Mesendoderm (in vitro differentiated cells): ENCODE measurements at regions not wholly inside any gene's neighbourhood (a gene's known extent, or its start where the extent isn't known, plus 50 kb on each side); places are given as distances from the start of the nearest gene placed in this dataset.

Experiments used
- DNase-seq: peaks from one replicate; pipeline ENCODE4 v3.0.0; 2013
- H2AK5ac ChIP-seq: 2 replicates; pipeline ENCODE4 v1.6.1; 2013; ENCODE audit warnings: low read length, inconsistent platforms
- H2BK120ac ChIP-seq: 2 replicates; pipeline ENCODE4 v1.6.1; 2013; ENCODE audit warnings: low read depth, mild to moderate bottlenecking, low read length, moderate library complexity, mixed read lengths
- H2BK15ac ChIP-seq: replicated peaks from 2 replicates; pipeline ENCODE4 v1.6.1; 2013; ENCODE audit warnings: low read depth, mild to moderate bottlenecking, moderate library complexity
- H2BK5ac ChIP-seq: 2 replicates; pipeline ENCODE4 v1.6.1; 2013; ENCODE audit warnings: low read length, inconsistent platforms
- H3K18ac ChIP-seq: 2 replicates; pipeline ENCODE4 v1.6.1; 2013; ENCODE audit warnings: mild to moderate bottlenecking, low read length, mixed read lengths
- H3K23ac ChIP-seq: one replicate; pipeline ENCODE4 v1.6.1; 2013; ENCODE audit warnings: low read length
- H3K27ac ChIP-seq: 2 replicates; pipeline ENCODE4 v1.5.1; 2013; ENCODE audit warnings: low read depth, mild to moderate bottlenecking, inconsistent platforms, low read length, moderate library complexity
- H3K27me3 ChIP-seq: 2 replicates; pipeline ENCODE4 v1.6.1; 2013; ENCODE audit warnings: low read length, control low read depth, mild to moderate bottlenecking, inconsistent platforms; ENCODE audit not compliant: insufficient read depth, poor library complexity
- H3K36me3 ChIP-seq: 2 replicates; pipeline ENCODE4 v1.6.1; 2013; ENCODE audit warnings: low read length, inconsistent platforms; ENCODE audit not compliant: control insufficient read depth, insufficient read depth
- H3K4ac ChIP-seq: one replicate; pipeline ENCODE4 v1.6.1; 2013; ENCODE audit warnings: low read depth, mild to moderate bottlenecking, low read length, moderate library complexity
- H3K4me1 ChIP-seq: 2 replicates; pipeline ENCODE4 v1.6.1; 2013; ENCODE audit warnings: low read depth, low read length, inconsistent platforms; ENCODE audit not compliant: control insufficient read depth
- H3K4me2 ChIP-seq: 2 replicates; pipeline ENCODE4 v1.6.1; 2013; ENCODE audit warnings: low read length
- H3K4me3 ChIP-seq: 2 replicates; pipeline ENCODE4 v1.5.1; 2013; ENCODE audit warnings: mild to moderate bottlenecking, low read length
- H3K56ac ChIP-seq: one replicate; pipeline ENCODE4 v1.6.1; 2013; ENCODE audit warnings: low read length
- H3K79me1 ChIP-seq: 2 replicates; pipeline ENCODE4 v1.6.1; 2013; ENCODE audit warnings: low read length, inconsistent platforms
- H3K79me2 ChIP-seq: 2 replicates; pipeline ENCODE4 v1.6.1; 2013; ENCODE audit warnings: mild to moderate bottlenecking, low read length; ENCODE audit not compliant: control insufficient read depth, insufficient read depth
- H3K9ac ChIP-seq: 2 replicates; pipeline ENCODE4 v1.6.1; 2013; ENCODE audit warnings: low read length, inconsistent platforms
- H4K5ac ChIP-seq: one replicate; pipeline ENCODE4 v1.6.1; 2013; ENCODE audit warnings: low read length
- H4K8ac ChIP-seq: one replicate; pipeline ENCODE4 v1.6.1; 2013; ENCODE audit warnings: low read depth, mild to moderate bottlenecking, control low read depth, low read length, moderate library complexity
- WGBS: extraction: QIAGEN DNeasy Blood & Tissue Kit; methylation state at CpG from one replicate; pipeline ENCODE4 v1.1.7; 2013; ENCODE audit warnings: low lambda C conversion rate, missing lambda C conversion rate; ENCODE audit not compliant: insufficient coverage; ENCODE audit errors: extremely low coverage; 5-methylcytosine and 5-hydroxymethylcytosine counted together

GRCh38 chr2:57550912-57551311 lies 495.7 kb upstream of the VRK2 start:
- Histone ChIP-seq H3K23ac (no peak overlapping the region), H4K8ac (no peak overlapping the region), H3K79me1 (no peaks in the 10 kb centered on the region), H3K4me1 (no peaks in the 10 kb centered on the region), H2AK5ac (no peak overlapping the region), H3K56ac (no peak overlapping the region), H3K4me3 (no peak overlapping the region), H3K27ac (no peak overlapping the region), H3K9ac (no peak overlapping the region), H3K4ac (no peak overlapping the region), H3K79me2 (no peaks in the 10 kb centered on the region), H4K5ac (no peak overlapping the region), H2BK5ac (no peak overlapping the region), H3K18ac (no peak overlapping the region), H3K4me2 (no peak overlapping the region), H3K27me3 (no peaks in the 10 kb centered on the region), H2BK15ac (no peak overlapping the region), H2BK120ac (no peak overlapping the region), H3K36me3 (no peaks in the 10 kb centered on the region)
- no peak for DNase-seq
- WGBS: no CpG with 5 or more reads among the region's 2 CpGs

- no peak overlapping the region for H2BK5ac ChIP-seq
- no peaks in the 10 kb centered on the region for H3K27me3 ChIP-seq
- H3K9ac ChIP-seq: no peak overlapping the region
- H3K18ac ChIP-seq: no peak overlapping the region
- no peak overlapping the region for H3K27ac ChIP-seq
- no peaks in the 10 kb centered on the region for H3K79me2 ChIP-seq
- DNase-seq: no peak
- H2BK15ac ChIP-seq: no peak overlapping the region
- no peak overlapping the region for H3K23ac ChIP-seq
- no peak overlapping the region for H4K8ac ChIP-seq
- no peaks in the 10 kb centered on the region for H3K36me3 ChIP-seq
- H4K5ac ChIP-seq: no peak overlapping the region
- no peak overlapping the region for H3K4me3 ChIP-seq
- H3K56ac ChIP-seq: no peak overlapping the region
- no peaks in the 10 kb centered on the region for H3K79me1 ChIP-seq
- H3K4me1 ChIP-seq: no peaks in the 10 kb centered on the region
- H3K4ac ChIP-seq: no peak overlapping the region
- no peak overlapping the region for H3K4me2 ChIP-seq
- no peak overlapping the region for H2AK5ac ChIP-seq
- H2BK120ac ChIP-seq: no peak overlapping the region
- no CpG with 5 or more reads among the region's 3 CpGs for WGBS
Observed at GRCh38 chr2:57552885-57553284, 493.7 kb upstream of the VRK2 start.

- no peak overlapping the region for H4K8ac ChIP-seq
- no peak overlapping the region for H4K5ac ChIP-seq
- no peak overlapping the region for H3K27ac ChIP-seq
- no peak for DNase-seq
- no peak overlapping the region for H3K4me3 ChIP-seq
- no peaks in the 10 kb centered on the region for H3K79me1 ChIP-seq
- no peak overlapping the region for H3K4ac ChIP-seq
- no peaks in the 10 kb centered on the region for H3K79me2 ChIP-seq
- no peaks in the 10 kb centered on the region for H3K27me3 ChIP-seq
- H3K9ac ChIP-seq: no peak overlapping the region
- no peaks in the 10 kb centered on the region for H3K36me3 ChIP-seq
- no peak overlapping the region for H2AK5ac ChIP-seq
- H2BK120ac ChIP-seq: no peak overlapping the region
- H3K4me1 ChIP-seq: no peaks in the 10 kb centered on the region
- no peak overlapping the region for H2BK5ac ChIP-seq
- no peak overlapping the region for H3K18ac ChIP-seq
- no peak overlapping the region for H3K56ac ChIP-seq
- H3K4me2 ChIP-seq: no peak overlapping the region
- H2BK15ac ChIP-seq: no peak overlapping the region
- H3K23ac ChIP-seq: no peak overlapping the region
Observed at GRCh38 chr2:57554348-57554747, 492.3 kb upstream of the VRK2 start.

GRCh38 chr2:57558312-57558711 lies 488.3 kb upstream of the VRK2 start:
- 100% methylated on average over 2 of the region's 5 CpGs for WGBS
- no peak for DNase-seq
- no peak overlapping the region for H4K8ac ChIP-seq
- no peak overlapping the region for H3K18ac ChIP-seq
- no peak overlapping the region for H3K4me3 ChIP-seq
- no peak overlapping the region for H3K4me2 ChIP-seq
- H3K9ac ChIP-seq: no peak overlapping the region
- H2BK15ac ChIP-seq: no peak overlapping the region
- H2BK120ac ChIP-seq: no peak overlapping the region
- H3K79me2 ChIP-seq: no peaks in the 10 kb centered on the region
- no peak overlapping the region for H2AK5ac ChIP-seq
- no peaks in the 10 kb centered on the region for H3K4me1 ChIP-seq
- no peaks in the 10 kb centered on the region for H3K27me3 ChIP-seq
- no peak overlapping the region for H3K23ac ChIP-seq
- H3K56ac ChIP-seq: no peak overlapping the region
- no peak overlapping the region for H3K4ac ChIP-seq
- H3K79me1 ChIP-seq: no peaks in the 10 kb centered on the region
- no peak overlapping the region for H2BK5ac ChIP-seq
- no peak overlapping the region for H4K5ac ChIP-seq
- H3K27ac ChIP-seq: no peak overlapping the region
- no peaks in the 10 kb centered on the region for H3K36me3 ChIP-seq

- H2BK5ac ChIP-seq: no peak overlapping the region
- H3K36me3 ChIP-seq: no peaks in the 10 kb centered on the region
- H3K79me2 ChIP-seq: no peaks in the 10 kb centered on the region
- no peak overlapping the region for H3K4me3 ChIP-seq
- H2AK5ac ChIP-seq: no peak overlapping the region
- no peak for DNase-seq
- no peak overlapping the region for H2BK15ac ChIP-seq
- H4K8ac ChIP-seq: no peak overlapping the region
- H3K4me1 ChIP-seq: no peaks in the 10 kb centered on the region
- no peak overlapping the region for H3K56ac ChIP-seq
- H3K27ac ChIP-seq: no peak overlapping the region
- no peaks in the 10 kb centered on the region for H3K79me1 ChIP-seq
- no peak overlapping the region for H4K5ac ChIP-seq
- WGBS: no CpG with 5 or more reads among the region's 1 CpG
- no peaks in the 10 kb centered on the region for H3K27me3 ChIP-seq
- H3K23ac ChIP-seq: no peak overlapping the region
- H3K4ac ChIP-seq: no peak overlapping the region
- no peak overlapping the region for H2BK120ac ChIP-seq
- no peak overlapping the region for H3K4me2 ChIP-seq
- H3K18ac ChIP-seq: no peak overlapping the region
- H3K9ac ChIP-seq: no peak overlapping the region
Observed at GRCh38 chr2:57562495-57562894, 484.1 kb upstream of the VRK2 start.

GRCh38 chr2:57563015-57563414 lies 483.6 kb upstream of the VRK2 start:
- H3K79me1 ChIP-seq: no peaks in the 10 kb centered on the region
- no peak overlapping the region for H2AK5ac ChIP-seq
- no peaks in the 10 kb centered on the region for H3K79me2 ChIP-seq
- H2BK120ac ChIP-seq: no peak overlapping the region
- no peak overlapping the region for H4K8ac ChIP-seq
- no peak overlapping the region for H3K4me2 ChIP-seq
- H3K23ac ChIP-seq: no peak overlapping the region
- H2BK5ac ChIP-seq: no peak overlapping the region
- H3K56ac ChIP-seq: no peak overlapping the region
- H3K4me1 ChIP-seq: no peaks in the 10 kb centered on the region
- H3K36me3 ChIP-seq: no peaks in the 10 kb centered on the region
- H3K18ac ChIP-seq: no peak overlapping the region
- H2BK15ac ChIP-seq: no peak overlapping the region
- H3K27me3 ChIP-seq: no peaks in the 10 kb centered on the region
- H3K27ac ChIP-seq: no peak overlapping the region
- DNase-seq: no peak
- no peak overlapping the region for H3K4me3 ChIP-seq
- no peak overlapping the region for H4K5ac ChIP-seq
- no CpG with 5 or more reads among the region's 3 CpGs for WGBS
- no peak overlapping the region for H3K9ac ChIP-seq
- no peak overlapping the region for H3K4ac ChIP-seq
